SK-N-SH (cell line): ENCODE measurements at regions not wholly inside any gene's neighbourhood (a gene's known extent, or its start where the extent isn't known, plus 50 kb on each side); places are given as distances from the start of the nearest gene placed in this dataset.

ENCODE experiments used
- EZH2phosphoT487 ChIP-seq: fragments of 200-600 bp; sonication (generic); IDR thresholded peaks from 2 replicates; pipeline ENCODE4 v1.6.1; 2017; ENCODE audit warnings: low read depth, mixed run types, mild to moderate bottlenecking, antibody characterized with exemption, moderate library complexity, borderline replicate concordance
- FOXJ3 ChIP-seq: sonication (generic); formaldehyde crosslinking; IDR thresholded peaks from 2 replicates; pipeline ENCODE4 v1.5.1; 2020; ENCODE audit warnings: mild to moderate bottlenecking, missing genetic modification reagents
- FOXM1 ChIP-seq: IDR thresholded peaks from 2 replicates; pipeline ENCODE4 v1.4.0; 2012; ENCODE audit warnings: low read depth, mild to moderate bottlenecking
- GABPA ChIP-seq: IDR thresholded peaks from 2 replicates; pipeline ENCODE4 v1.4.0; 2012; ENCODE audit warnings: low read depth, mild to moderate bottlenecking
- SIN3A ChIP-seq: IDR thresholded peaks from 2 replicates; pipeline ENCODE4 v1.6.1; 2012; ENCODE audit warnings: low read depth, mild to moderate bottlenecking, low read length, moderate library complexity, borderline replicate concordance
- TCF12 ChIP-seq: IDR thresholded peaks from 2 replicates; pipeline ENCODE4 v1.4.0; 2012
- TF ChIP-seq, protein P1 (sequence below): fragments of 200-600 bp; sonication (generic); IDR thresholded peaks from 2 replicates; pipeline ENCODE4 v1.6.1; 2017; ENCODE audit warnings: antibody characterized with exemption, mild to moderate bottlenecking, moderate library complexity
- TF ChIP-seq, protein P2 (sequence below): fragments of 150-350 bp; IDR thresholded peaks from 2 replicates; pipeline ENCODE4 v1.6.1; 2017; ENCODE audit warnings: antibody characterized with exemption, low read length, low read depth, borderline replicate concordance
- TF ChIP-seq, protein P3 (sequence below): IDR thresholded peaks from 2 replicates; pipeline ENCODE4 v1.6.1; 2012; ENCODE audit warnings: mild to moderate bottlenecking, low read depth, low read length, moderate library complexity

DNA sequence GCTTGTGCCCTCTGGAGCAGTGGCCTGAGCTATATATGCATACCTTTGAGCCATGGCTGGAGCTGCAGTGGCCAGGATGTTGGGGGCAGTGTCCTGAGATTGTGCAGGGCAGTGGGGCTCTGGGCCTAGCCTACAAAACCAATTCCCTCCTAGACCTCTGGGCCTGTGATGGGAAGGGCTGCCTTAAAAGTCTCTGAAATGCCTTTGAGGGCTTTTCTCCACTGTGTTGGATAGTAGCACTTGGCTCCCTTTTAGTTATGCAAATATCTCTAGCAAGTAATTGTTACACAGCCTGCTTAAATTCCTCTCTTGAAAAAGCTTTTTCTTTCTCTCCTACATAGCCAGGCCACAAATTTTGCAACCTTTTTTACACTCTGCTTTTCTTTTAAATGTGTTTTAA, 426.4 kb downstream of the ACTR3B start:
- TF ChIP-seq SIN3A, result no peak
- TF ChIP-seq, protein P1, sequence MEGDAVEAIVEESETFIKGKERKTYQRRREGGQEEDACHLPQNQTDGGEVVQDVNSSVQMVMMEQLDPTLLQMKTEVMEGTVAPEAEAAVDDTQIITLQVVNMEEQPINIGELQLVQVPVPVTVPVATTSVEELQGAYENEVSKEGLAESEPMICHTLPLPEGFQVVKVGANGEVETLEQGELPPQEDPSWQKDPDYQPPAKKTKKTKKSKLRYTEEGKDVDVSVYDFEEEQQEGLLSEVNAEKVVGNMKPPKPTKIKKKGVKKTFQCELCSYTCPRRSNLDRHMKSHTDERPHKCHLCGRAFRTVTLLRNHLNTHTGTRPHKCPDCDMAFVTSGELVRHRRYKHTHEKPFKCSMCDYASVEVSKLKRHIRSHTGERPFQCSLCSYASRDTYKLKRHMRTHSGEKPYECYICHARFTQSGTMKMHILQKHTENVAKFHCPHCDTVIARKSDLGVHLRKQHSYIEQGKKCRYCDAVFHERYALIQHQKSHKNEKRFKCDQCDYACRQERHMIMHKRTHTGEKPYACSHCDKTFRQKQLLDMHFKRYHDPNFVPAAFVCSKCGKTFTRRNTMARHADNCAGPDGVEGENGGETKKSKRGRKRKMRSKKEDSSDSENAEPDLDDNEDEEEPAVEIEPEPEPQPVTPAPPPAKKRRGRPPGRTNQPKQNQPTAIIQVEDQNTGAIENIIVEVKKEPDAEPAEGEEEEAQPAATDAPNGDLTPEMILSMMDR, result no peak
- TF ChIP-seq GABPA, result no peak
- no peak for TF ChIP-seq TCF12
- TF ChIP-seq, protein P2, sequence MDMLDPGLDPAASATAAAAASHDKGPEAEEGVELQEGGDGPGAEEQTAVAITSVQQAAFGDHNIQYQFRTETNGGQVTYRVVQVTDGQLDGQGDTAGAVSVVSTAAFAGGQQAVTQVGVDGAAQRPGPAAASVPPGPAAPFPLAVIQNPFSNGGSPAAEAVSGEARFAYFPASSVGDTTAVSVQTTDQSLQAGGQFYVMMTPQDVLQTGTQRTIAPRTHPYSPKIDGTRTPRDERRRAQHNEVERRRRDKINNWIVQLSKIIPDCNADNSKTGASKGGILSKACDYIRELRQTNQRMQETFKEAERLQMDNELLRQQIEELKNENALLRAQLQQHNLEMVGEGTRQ, result no peak
- TF ChIP-seq, protein P3, sequence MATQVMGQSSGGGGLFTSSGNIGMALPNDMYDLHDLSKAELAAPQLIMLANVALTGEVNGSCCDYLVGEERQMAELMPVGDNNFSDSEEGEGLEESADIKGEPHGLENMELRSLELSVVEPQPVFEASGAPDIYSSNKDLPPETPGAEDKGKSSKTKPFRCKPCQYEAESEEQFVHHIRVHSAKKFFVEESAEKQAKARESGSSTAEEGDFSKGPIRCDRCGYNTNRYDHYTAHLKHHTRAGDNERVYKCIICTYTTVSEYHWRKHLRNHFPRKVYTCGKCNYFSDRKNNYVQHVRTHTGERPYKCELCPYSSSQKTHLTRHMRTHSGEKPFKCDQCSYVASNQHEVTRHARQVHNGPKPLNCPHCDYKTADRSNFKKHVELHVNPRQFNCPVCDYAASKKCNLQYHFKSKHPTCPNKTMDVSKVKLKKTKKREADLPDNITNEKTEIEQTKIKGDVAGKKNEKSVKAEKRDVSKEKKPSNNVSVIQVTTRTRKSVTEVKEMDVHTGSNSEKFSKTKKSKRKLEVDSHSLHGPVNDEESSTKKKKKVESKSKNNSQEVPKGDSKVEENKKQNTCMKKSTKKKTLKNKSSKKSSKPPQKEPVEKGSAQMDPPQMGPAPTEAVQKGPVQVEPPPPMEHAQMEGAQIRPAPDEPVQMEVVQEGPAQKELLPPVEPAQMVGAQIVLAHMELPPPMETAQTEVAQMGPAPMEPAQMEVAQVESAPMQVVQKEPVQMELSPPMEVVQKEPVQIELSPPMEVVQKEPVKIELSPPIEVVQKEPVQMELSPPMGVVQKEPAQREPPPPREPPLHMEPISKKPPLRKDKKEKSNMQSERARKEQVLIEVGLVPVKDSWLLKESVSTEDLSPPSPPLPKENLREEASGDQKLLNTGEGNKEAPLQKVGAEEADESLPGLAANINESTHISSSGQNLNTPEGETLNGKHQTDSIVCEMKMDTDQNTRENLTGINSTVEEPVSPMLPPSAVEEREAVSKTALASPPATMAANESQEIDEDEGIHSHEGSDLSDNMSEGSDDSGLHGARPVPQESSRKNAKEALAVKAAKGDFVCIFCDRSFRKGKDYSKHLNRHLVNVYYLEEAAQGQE, result no peak
- TF ChIP-seq FOXJ3 (CRISPR knock-in tag), result no peak
- TF ChIP-seq FOXM1, result no peak
- TF ChIP-seq EZH2phosphoT487, result no peak
